Right lobe of liver (tissue), 6 donors: ENCODE measurements at regions not wholly inside any gene's neighbourhood (a gene's known extent, or its start where the extent isn't known, plus 50 kb on each side); places are given as distances from the start of the nearest gene placed in this dataset.

ENCODE experiments used
- ATAC-seq, 4 donors: fragments of 200-7000 bp; cut with Tn5 transposase; one replicate each; pipeline ENCODE4 v1.9.1; 2020; ENCODE audit warnings: mild to moderate bottlenecking in 4 of 4, moderate library complexity in 4 of 4
- DNase-seq, 3 donors: peaks; one replicate each; pipeline ENCODE4 v3.0.0-alpha.2; 2020
- H3K27ac ChIP-seq, 3 donors: fragments of 200-600 bp; one replicate each; pipeline ENCODE4 v1.8.0; 2022
- H3K27me3 ChIP-seq, 2 donors: fragments of 200-600 bp; one replicate each; pipeline ENCODE4 v1.8.0; 2022
- H3K36me3 ChIP-seq, 4 donors: fragments of 200-600 bp; sonication (generic) in 1 of 4; one replicate each; pipeline versions ENCODE4 v1.5.1 to v1.8.0; 2017 to 2022; ENCODE audit warnings: control low read depth in 1 of 4
- H3K4me1 ChIP-seq, 4 donors: fragments of 200-600 bp; sonication (generic) in 1 of 4; one replicate each; pipeline versions ENCODE4 v1.5.1 to v1.8.0; 2017 to 2022; ENCODE audit warnings: control low read depth in 1 of 4
- H3K4me3 ChIP-seq, 3 donors: fragments of 200-600 bp; one replicate each; pipeline ENCODE4 v1.8.0; 2022
- H3K9me3 ChIP-seq, 4 donors: fragments of 200-600 bp; sonication (generic) in 1 of 4; one replicate each; pipeline versions ENCODE4 v1.5.1 to v1.8.0; 2017 to 2022; ENCODE audit warnings: control low read depth in 1 of 4
- POLR2A ChIP-seq: fragments of 450-650 bp; IDR thresholded peaks from one replicate; pipeline ENCODE4 v1.6.1; 2017; ENCODE audit warnings: antibody characterized with exemption, mild to moderate bottlenecking
- WGBS: methylation state at CpG from one replicate; pipeline ENCODE4 v1.1.6; 2018; ENCODE audit warnings: low coverage, low lambda C conversion rate; ENCODE audit not compliant: insufficient coverage; ENCODE audit errors: missing lambda C conversion rate; 5-methylcytosine and 5-hydroxymethylcytosine counted together
- intact Hi-C, 2 donors: fragments of 100-400 bp; cut with DNase I; formaldehyde crosslinking; loops; one replicate each; pipeline versions ENCODE4 v1.11.2 to v1.14.1; 2022
- TF ChIP-seq, protein P1 (sequence below), 4 donors: fragments of 200-600 bp in 3 of 4; fragments of 450-650 bp in 1 of 4; IDR thresholded peaks; one replicate each; pipeline versions ENCODE4 v1.5.1 to v1.8.0; 2016 to 2022; ENCODE audit warnings: antibody characterized with exemption in 4 of 4, mild to moderate bottlenecking in 2 of 4
- donor health status: DM: no; HTN: yes; CAD: no.
- donor health status: DM: no; HTN: no; CAD: no.
- donor health status: DM: no; HTN: no; CAD: no.
- donor health status: DM: no; HTN: yes; CAD: no.
- donor health status: DM: no; HTN: yes; CAD: no.

DNA sequence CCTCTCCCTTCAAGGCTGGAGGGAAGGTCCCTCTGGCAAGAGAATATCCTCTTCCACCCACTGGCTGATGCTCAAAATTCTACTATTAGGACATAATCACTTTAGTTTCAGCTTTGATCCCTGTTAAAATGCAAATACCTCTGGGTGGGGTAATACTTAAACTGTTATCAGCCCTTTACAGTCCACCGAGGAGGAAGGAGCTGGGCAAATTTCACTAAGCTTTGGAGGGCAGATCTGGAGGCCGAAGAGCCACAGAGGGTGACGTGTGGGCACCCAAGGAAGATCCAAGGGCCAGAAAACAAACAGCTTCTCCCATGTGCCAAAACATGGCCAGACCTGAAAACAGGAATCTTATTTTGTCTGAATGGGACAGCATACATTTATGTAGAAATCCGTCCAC, 74.6 kb upstream of the BCL11A start:
- 27% methylated on average over 2 of the region's 4 CpGs for WGBS
- ATAC-seq = no peak
- H3K4me3 ChIP-seq = no peak overlapping the region

DNA sequence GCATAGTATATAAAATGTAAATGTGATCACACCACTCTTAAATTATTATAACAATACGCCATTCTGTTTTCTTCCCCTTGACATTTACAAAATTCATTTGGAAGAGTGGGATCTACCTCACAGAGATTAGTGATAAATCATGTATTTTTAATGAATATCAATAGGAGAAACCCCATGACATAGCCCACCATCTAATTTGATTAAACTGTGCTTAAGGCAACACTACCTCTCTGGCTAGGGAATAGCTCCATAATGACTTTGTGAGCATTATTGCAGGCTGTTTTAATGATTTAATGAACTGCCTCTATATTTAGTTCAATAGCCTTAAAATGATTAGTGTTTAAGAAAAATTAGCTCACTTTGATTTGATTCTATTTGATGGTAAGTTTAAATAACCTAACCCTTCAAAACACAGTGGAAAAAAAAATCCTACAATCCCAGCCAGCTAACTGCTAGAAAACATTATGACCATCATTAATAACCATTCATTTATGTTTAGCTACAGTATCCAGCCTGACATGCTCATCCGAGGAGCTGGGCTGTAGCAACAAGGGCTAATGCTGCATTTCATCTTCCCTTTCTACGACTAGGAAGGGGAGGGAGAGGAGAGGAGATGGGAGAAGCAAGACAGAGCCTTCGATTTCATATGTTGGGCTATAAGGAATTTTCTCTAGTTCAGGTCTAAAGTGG, 75.3 kb upstream of the BCL11A start:
- DNase-seq (no peak), ATAC-seq (no peak)
- Histone ChIP-seq H3K27me3 (no peaks in the 10 kb centered on the region), H3K4me3 (no peak overlapping the region), H3K4me1 (no peaks in the 10 kb centered on the region), H3K36me3 (no peaks in the 10 kb centered on the region), H3K9me3 (no peaks in the 10 kb centered on the region), H3K27ac (no peak overlapping the region)
- no peak for TF ChIP-seq POLR2A
- TF ChIP-seq, protein P1, sequence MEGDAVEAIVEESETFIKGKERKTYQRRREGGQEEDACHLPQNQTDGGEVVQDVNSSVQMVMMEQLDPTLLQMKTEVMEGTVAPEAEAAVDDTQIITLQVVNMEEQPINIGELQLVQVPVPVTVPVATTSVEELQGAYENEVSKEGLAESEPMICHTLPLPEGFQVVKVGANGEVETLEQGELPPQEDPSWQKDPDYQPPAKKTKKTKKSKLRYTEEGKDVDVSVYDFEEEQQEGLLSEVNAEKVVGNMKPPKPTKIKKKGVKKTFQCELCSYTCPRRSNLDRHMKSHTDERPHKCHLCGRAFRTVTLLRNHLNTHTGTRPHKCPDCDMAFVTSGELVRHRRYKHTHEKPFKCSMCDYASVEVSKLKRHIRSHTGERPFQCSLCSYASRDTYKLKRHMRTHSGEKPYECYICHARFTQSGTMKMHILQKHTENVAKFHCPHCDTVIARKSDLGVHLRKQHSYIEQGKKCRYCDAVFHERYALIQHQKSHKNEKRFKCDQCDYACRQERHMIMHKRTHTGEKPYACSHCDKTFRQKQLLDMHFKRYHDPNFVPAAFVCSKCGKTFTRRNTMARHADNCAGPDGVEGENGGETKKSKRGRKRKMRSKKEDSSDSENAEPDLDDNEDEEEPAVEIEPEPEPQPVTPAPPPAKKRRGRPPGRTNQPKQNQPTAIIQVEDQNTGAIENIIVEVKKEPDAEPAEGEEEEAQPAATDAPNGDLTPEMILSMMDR (IDR thresholded peaks at IDR 0.05) = no peak
- 43% methylated on average over 4 of the region's 4 CpGs for WGBS
- intact Hi-C loops = no loop called here

More for the DNA sequence above, 74.6 kb upstream of the BCL11A start:
- no peaks in the 10 kb centered on the region for H3K27me3 ChIP-seq
- H3K27ac ChIP-seq = no peak overlapping the region
- TF ChIP-seq POLR2A = no peak
- TF ChIP-seq, protein P1 (IDR thresholded peaks at IDR 0.05) = no peak
- no peak for DNase-seq
- intact Hi-C loops = no loop called here
- H3K9me3 ChIP-seq = no peaks in the 10 kb centered on the region
- H3K36me3 ChIP-seq = no peaks in the 10 kb centered on the region
- no peaks in the 10 kb centered on the region for H3K4me1 ChIP-seq

DNA sequence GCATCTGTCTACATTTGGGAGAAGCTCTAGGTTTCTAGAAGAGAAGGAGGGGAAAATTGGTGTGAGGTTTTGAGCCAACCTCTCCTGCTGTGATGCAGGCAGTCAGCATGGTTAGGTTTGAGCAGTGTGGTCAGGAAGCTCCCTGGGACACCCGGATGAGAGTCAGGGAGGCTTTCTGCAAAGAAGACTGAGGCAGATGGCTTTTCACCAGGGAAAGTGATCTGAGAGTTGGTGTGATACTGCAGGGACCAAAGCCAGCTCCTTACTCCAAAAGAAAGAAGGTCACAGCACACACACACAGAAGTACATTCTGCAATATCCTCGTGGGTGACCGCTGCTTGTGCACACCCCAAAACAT, 75.8 kb upstream of the BCL11A start:
- Histone ChIP-seq H3K4me1 (no peaks in the 10 kb centered on the region), H3K27me3 (no peaks in the 10 kb centered on the region), H3K9me3 (no peaks in the 10 kb centered on the region), H3K36me3 (no peaks in the 10 kb centered on the region), H3K27ac (no peak overlapping the region), H3K4me3 (no peak overlapping the region)
- no peak for TF ChIP-seq POLR2A
- TF ChIP-seq, protein P1 (IDR thresholded peaks at IDR 0.05) = no peak
- no peak for ATAC-seq
- intact Hi-C loops = no loop called here
- WGBS = 49% methylated on average over 3 of the region's 3 CpGs
- DNase-seq = no peak

DNA sequence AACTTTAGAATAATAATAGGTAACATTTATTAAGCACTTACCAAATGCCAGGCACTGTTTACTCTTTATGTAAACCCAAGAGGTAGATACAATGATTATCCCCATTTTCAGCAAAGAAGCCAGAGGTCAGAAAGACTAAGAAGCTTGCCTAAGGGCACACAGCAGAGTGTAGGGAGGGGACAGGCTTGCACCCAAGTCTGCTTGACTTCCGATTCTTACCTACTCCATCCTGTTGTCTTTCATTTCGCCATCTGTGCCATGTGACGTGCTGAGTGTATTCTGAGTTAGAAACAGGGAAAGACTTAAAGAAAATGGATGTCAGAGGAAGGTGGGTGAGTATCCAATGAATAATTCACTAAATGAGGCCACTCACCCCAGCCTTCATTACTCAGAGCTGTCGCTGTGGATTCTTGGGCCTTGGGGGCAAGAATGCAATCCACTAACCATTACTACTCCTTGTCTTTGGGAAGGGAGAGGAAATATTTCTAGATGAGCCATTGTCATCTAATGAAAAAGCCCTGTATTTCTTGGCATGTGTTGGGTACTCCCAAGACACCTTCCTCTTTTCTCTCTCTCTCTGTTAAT, 76.4 kb upstream of the BCL11A start:
- H3K36me3 ChIP-seq = no peaks in the 10 kb centered on the region
- H3K9me3 ChIP-seq = no peaks in the 10 kb centered on the region
- no peaks in the 10 kb centered on the region for H3K27me3 ChIP-seq
- no peak for DNase-seq
- 46% methylated on average over 4 of the region's 4 CpGs for WGBS
- no peak overlapping the region for H3K4me3 ChIP-seq
- H3K27ac ChIP-seq = no peak overlapping the region
- intact Hi-C loops = no loop called here
- no peak for ATAC-seq
- no peaks in the 10 kb centered on the region for H3K4me1 ChIP-seq
- no peak for TF ChIP-seq POLR2A
- TF ChIP-seq, protein P1 (IDR thresholded peaks at IDR 0.05) = no peak
